D721Med (cell line): ENCODE measurements at regions not wholly inside any gene's neighbourhood (a gene's known extent, or its start where the extent isn't known, plus 50 kb on each side); places are given as distances from the start of the nearest gene placed in this dataset.

Experiments
- DNase-seq: peaks from one replicate; pipeline ENCODE4 v3.0.0; 2011; ENCODE audit warnings: low spot score; ENCODE audit not compliant: insufficient read length
- FAIRE-seq: peaks from 2 replicates; lab custom pipeline; 2011; peaks lifted over from hg19 to GRCh38; lab: Jason Lieb, UNC
- CTCF ChIP-seq: IDR thresholded peaks from 2 replicates; pipeline ENCODE4 v1.5.1; 2012; ENCODE audit warnings: mild to moderate bottlenecking, control low read depth; ENCODE audit not compliant: insufficient read depth; ENCODE audit errors: missing control alignments

- TF ChIP-seq CTCF: no peak
- FAIRE-seq (no peak), DNase-seq (no peak)
Observed at GRCh38 chr17:69643686-69644085, 229.2 kb downstream of the MAP2K6 start.

GRCh38 chr17:69646729-69647128 lies 232.2 kb downstream of the MAP2K6 start:
- DNase-seq (no peak), FAIRE-seq (no peak)
- no peak for TF ChIP-seq CTCF

- FAIRE-seq: no peak
- DNase-seq: no peak
Observed at GRCh38 chr17:69650881-69651280, 236.4 kb downstream of the MAP2K6 start.

GRCh38 chr17:69651921-69652320 lies 237.4 kb downstream of the MAP2K6 start:
- DNase-seq (no peak), FAIRE-seq (no peak)
- no peak for TF ChIP-seq CTCF

More at GRCh38 chr17:69650881-69651280, 236.4 kb downstream of the MAP2K6 start:
- TF ChIP-seq CTCF: no peak

GRCh38 chr17:69654981-69655855 lies 240.7 kb downstream of the MAP2K6 start:
- no peak for DNase-seq
- no peak for FAIRE-seq

GRCh38 chr17:69655902-69656301 lies 241.4 kb downstream of the MAP2K6 start:
- no peak for TF ChIP-seq CTCF
- no peak for DNase-seq
- no peak for FAIRE-seq

More at GRCh38 chr17:69654981-69655855, 240.7 kb downstream of the MAP2K6 start:
- no peak for TF ChIP-seq CTCF
